C4-2B (cell line): ENCODE measurements at regions not wholly inside any gene's neighbourhood (a gene's known extent, or its start where the extent isn't known, plus 50 kb on each side); places are given as distances from the start of the nearest gene placed in this dataset.

Experiments
- ZFX ChIP-seq: fragments of 450-650 bp; IDR thresholded peaks from 2 replicates; pipeline ENCODE4 v1.6.1; 2017
- TF ChIP-seq, protein P1 (sequence below): fragments of 450-650 bp; conservative IDR thresholded peaks from 2 replicates; pipeline ENCODE4 v1.5.1; 2017; ENCODE audit warnings: mild to moderate bottlenecking

DNA sequence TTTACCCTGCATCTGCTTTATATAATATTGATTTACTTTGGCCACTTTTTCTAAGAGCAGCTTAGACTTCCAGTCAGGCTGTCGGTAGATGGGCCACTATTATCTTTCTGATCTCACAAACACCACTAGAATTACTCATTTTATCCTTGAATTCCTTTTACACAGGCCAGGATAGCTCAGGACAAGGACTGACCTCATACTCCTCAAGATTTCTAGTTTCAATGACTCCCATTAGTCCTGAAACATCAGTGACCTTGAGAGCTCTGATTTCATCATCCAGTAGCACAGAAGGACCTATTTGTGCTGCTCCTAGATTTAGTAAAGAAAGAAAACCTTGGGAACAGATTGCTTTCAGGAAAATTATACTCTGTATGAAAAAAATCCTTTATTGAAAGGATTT lies 727.9 kb upstream of the PTPRD start:
- TF ChIP-seq, protein P1, sequence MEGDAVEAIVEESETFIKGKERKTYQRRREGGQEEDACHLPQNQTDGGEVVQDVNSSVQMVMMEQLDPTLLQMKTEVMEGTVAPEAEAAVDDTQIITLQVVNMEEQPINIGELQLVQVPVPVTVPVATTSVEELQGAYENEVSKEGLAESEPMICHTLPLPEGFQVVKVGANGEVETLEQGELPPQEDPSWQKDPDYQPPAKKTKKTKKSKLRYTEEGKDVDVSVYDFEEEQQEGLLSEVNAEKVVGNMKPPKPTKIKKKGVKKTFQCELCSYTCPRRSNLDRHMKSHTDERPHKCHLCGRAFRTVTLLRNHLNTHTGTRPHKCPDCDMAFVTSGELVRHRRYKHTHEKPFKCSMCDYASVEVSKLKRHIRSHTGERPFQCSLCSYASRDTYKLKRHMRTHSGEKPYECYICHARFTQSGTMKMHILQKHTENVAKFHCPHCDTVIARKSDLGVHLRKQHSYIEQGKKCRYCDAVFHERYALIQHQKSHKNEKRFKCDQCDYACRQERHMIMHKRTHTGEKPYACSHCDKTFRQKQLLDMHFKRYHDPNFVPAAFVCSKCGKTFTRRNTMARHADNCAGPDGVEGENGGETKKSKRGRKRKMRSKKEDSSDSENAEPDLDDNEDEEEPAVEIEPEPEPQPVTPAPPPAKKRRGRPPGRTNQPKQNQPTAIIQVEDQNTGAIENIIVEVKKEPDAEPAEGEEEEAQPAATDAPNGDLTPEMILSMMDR: no peak
- no peak for TF ChIP-seq ZFX
